NCI-H2029 (cell line): ENCODE measurements at regions not wholly inside any gene's neighbourhood (a gene's known extent, or its start where the extent isn't known, plus 50 kb on each side); places are given as distances from the start of the nearest gene placed in this dataset.

Source experiments
- DNase-seq: peaks from one replicate; lab custom pipeline; 2025; lab: John Stamatoyannopoulos, UW

- no peak for DNase-seq
Measured at GRCh38 chr10:123558651-123559050, 107.5 kb upstream of the GPR26 start.

DNA sequence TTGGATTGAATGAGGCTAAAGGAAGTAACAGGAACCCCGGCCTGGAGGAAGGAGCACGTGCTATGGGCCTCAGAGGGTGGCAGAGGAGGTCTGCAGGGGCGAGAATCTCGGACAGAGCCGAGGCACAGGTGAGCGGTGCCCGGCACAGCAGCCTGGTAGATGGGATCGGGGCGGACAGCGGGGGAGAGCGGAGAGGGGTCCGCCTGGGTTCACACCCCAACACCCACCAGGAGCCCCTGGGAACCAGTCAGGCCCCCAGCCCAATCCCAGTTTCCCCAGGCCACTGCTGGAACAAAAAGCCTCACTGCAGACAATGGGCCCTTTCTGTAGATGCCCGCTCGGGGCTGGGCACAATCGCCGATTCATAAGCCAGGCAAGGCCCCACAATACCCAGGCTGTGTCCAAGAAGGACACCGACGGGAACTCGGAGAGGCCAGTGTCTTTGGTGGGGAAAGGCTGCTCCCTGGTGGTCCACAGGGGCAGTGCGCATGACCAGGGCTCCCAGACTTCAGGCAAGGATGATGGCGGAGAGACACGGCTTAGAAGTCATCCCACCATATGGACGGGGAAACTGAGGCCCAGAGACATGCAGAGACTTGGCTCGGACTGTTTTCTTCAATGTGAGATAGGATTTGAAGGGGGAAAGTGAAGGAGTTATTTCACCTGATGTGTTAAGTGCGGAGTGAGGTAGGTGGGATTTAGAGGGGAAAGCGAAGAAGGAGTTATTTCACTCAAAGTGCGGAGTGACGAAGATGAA is 106.9 kb upstream of the GPR26 start:
- no peak for DNase-seq

GRCh38 chr10:123559823-123560092 is 106.4 kb upstream of the GPR26 start:
- DNase-seq: no peak

- DNase-seq: no peak
Measured at GRCh38 chr10:123560301-123561140, 105.6 kb upstream of the GPR26 start.

DNA sequence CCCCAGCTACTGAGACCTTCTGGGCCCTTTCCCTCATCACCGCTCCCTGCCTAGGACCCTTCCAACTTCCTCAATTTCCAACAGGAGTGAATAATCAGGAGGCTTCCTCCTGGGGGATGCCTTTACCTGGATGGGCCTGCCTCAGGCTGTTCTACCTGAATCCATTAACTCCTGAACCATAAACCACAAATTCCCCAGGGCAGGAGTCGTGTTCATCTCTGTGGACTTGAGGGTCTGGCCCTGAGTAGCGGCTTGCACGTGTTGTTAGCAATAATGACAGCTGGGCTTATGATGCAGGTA is 105.1 kb upstream of the GPR26 start:
- no peak for DNase-seq

DNA sequence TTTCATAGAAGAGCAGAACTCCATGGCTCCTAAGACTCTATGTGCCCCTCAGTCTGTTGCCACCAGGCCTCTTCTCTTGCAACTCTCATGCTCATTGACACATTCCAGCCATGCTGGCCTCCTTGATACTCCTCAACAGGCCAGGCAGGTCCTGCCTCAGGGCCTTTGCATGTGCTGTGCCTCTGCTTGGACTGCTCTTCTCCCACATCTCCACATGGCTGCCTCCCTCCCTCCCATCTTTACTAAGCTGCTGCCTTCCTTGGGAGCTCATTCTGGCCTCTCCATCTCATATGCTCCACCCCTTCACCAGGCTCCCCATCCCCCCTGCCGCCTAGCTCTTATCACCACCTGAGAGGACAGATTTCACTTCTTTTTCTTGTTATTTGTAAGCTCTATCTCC is 103.8 kb upstream of the GPR26 start:
- no peak for DNase-seq

GRCh38 chr10:123562811-123563580 is 103.2 kb upstream of the GPR26 start:
- DNase-seq: no peak

DNA sequence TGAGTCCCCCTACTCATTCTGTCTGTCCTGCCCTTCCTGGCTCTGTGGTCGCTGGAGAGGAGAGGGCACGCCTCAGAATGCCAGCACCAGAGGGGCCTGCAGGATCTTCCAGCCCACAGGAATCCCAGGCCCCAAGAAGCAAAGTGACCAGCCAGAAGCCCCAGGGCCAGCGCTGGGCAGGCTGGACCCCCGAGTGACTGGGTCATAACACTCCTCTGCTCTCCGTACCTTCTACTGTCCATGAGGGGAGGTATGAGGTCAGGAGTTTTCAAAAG is 102.6 kb upstream of the GPR26 start:
- no peak for DNase-seq

DNA sequence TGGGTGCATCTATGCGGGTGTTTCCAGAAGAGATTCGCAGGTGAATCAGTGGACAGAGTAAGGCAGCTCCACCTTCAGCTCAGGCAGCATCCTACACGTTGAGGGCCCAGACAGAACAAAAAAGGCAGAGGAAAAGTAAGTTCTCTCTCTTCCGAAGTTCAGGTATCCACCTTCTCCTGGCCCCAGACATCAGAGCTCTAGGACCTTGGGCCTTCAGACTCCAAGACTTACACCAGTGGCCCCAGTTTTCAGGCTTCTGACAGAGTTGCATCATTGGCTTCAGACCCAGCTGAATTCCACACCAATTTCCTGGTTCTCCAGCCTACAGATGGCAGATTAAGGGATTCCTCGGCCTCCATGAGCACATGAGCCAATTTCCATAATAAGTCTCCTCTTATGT is 102.2 kb upstream of the GPR26 start:
- no peak for DNase-seq

DNA sequence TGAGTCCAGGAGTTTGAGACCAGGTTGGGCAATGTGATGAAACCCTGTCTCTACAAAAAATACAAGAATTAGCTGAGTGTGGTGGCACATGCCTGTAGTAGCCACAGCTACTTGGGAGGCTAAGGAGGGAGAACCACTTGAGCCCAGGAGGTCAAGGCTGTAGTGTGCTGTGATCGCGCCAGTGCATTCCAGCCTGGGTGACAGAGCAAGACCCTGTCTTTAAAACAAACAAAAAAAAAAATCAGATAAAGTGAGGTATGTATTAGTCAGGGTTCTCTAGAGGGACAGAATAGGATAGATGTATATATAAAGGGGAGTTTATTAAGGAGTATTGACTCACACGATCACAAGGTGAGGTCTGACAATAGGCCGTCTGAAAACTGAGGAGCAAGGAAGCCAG is 101.5 kb upstream of the GPR26 start:
- no peak for DNase-seq

DNA sequence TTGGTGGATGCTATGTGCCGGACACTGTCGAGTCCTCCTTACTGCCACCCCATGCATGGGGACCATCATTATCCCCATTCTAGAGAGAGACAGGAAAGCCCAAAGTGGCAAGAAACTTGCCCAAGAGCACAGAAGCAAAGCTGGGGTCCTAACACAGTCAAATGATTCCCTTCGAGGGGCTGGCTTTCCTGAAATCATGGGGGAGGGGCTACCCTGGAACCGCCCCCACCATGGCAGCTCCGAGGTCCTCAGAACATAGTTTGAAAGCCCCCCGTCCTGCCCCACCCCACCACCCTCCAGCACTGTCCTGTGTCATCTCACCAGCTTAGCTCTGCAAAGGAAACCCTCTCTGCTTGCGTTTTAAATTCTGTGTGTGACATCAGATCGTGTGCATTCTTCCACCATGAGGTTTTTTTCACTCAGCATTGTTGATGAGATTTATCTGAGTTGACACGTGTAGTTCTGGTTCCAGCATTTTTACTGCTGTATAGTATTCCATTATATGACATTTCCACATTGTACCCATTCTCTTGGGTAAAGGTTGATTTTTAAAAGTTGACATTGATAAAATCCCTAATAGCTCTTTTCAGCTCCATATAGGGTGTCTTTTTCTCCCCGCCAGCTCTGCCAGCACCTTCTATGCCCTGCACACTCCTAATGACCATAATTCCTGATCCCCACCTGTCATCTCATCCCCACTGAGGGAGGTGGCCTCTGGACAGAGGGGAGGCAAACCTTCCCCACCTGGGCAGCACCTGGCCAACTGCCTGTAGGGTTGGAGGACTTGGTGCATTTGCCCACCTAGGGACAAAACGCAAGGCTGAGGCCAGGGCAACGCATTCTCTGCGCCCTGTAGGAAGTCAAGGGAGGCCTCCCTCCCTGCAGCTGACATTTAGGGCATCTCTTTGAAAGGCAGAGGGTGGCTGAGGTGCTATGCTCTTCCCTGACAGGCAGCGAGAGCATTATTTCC is 100.2 kb upstream of the GPR26 start:
- no peak for DNase-seq

GRCh38 chr10:123567984-123568739 is 98.0 kb upstream of the GPR26 start:
- no peak for DNase-seq

- no peak for DNase-seq
Measured at GRCh38 chr10:123568751-123569150, 97.4 kb upstream of the GPR26 start.

- DNase-seq: no peak
Measured at GRCh38 chr10:123569436-123570035, 96.6 kb upstream of the GPR26 start.

DNA sequence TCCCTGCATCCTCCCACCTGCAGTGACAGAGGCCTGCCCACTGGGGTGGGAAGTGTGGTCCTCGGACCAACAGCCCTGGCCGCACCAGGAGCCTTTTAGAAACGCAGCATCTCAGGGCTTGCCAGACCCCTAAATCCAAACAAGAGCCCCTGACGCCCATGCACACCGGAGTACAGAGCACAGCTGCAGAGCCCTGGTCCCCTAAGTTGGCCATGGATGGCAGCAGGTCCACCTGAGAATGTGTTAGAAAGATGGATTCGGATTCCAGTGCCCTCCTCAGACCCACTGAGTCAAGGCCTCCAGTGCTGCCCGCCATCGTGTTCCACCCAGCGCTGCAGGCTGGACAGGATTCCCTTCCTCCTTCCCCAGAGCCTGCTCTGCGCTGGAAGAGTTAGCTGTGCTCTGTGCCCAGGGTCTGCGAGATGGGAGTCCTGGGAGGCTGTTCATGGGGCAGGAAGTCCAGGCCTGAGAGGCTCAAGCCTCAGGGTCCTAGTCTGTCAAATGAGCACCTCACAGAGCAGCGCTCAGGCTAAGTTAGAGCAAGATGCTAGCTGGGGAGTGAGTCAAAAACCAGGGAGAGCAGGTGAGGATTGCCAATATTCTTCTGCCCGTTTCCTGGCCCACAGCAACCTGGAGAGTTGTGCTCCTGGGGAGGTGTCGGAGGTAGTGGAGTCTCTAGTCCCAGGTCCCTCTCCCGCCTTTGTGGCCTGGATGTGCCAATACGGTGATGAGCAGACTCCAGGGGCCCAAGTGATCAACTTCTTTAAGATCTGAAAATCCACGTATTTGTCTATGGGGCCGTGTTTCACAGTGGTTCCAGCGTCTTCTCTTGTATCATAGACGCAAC is 95.9 kb upstream of the GPR26 start:
- no peak for DNase-seq

DNA sequence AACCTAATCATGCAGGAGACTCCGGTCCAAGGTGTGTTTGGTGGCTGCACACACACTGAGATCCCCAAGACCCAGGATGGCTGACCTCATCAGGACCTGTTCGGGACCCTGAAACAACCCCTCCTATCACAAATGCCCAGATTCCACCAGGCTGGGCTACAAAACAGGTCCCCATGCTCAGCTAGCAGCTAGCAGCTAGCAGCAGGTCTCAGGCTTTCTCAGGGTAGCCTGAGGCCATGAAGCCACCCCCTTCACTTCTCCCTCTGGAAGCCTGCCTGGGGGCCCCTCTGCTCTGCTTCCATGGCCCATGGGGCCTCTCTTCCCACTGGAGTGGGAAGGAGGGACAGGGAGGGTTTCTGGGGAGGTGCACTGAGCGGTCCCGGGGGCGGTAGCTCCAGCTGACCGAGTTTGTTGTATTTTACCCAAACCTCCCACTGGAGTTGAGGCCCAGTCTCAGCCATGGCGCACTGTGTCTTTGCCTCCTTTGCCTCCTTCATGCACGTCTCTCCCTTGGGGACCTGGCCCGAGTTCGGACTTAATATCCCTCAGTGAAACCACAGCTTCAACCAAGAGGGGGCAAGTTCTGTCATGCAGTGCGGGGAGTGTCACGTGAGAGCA is 95.1 kb upstream of the GPR26 start:
- DNase-seq: no peak

GRCh38 chr10:123571978-123572377 is 94.2 kb upstream of the GPR26 start:
- no peak for DNase-seq

DNA sequence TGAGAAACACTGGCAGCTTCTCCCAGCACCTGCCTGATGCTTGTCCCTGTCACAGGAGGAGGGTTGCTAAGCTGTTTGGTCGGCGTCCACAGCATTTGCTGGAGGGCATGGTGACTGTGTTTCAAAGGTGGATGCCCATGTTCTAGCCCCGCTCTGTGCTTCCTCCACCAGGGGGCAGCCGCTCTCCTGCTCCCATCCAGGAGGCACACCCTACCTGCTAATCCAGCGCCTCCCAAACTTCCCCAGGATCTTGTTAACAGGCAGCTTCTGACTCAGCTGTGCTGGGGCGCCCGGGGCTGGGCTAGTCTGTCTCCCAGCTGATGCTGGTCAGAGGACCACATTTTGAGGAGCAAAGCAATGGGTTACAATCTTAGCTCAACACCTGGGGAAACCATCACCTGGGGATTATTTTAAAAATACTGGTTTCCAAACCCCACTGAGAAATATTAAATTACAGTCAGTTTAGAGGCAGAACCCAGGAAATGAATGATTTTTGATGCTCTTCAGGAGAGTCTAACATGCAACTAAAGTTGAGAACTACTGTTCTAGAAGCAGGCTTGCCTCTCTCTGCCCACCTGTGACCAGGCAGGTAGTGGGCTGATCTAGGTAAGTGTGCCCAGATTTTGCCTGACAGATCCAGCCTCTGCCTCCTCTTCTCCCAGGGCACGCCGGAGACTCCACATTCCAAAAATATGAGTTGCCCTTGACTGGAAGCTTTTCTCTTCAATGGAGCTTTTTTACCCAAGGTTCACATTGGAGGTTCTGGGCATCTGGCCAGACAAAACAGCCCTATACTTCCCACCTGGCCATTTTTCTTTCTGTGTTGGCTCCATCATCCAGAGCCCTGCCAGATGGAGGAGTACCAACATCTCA is 92.7 kb upstream of the GPR26 start:
- DNase-seq: no peak
